ENCODE measurements at regions not wholly inside any gene's neighbourhood (a gene's known extent, or its start where the extent isn't known, plus 50 kb on each side); places are given as distances from the start of the nearest gene placed in this dataset.

DNA sequence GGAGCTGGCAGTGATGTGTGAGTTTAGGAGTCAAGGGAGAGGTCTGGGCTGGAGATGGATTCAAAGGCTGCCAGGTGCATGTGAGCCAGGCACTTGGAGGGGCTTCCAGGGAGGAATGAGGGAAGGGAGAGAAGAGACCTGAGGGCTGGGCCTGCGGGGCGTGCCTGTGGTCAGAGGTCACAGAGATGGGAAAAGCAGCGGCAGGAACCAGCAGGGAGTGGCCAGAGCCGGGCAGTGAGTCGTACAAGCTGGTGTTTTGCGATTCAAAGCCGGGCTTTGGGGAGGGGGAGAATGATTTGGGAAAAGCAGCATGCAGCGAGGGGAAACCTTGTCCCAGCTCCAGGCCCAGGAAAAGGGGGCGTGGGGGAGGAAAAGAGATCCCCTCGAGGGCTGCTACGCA lies 96.9 kb upstream of the RTL6 start:
- Mint-ChIP-seq H3K9me3 (no peaks in the 10 kb centered on the region), H3K27me3 (ENCODE audit: low read depth) (no peaks in the 10 kb centered on the region; the same call in 1 of the 2 replicates), H3K4me3 (no peak overlapping the region), H3K4me1 (peaks cover 16% of the 10 kb centered on the region), H3K27ac (no peak overlapping the region), H3K36me3 (no peaks in the 10 kb centered on the region)
- ChIA-PET CTCF (no interaction called here), POLR2A (no interaction called here)
- TF ChIP-seq, protein P1, sequence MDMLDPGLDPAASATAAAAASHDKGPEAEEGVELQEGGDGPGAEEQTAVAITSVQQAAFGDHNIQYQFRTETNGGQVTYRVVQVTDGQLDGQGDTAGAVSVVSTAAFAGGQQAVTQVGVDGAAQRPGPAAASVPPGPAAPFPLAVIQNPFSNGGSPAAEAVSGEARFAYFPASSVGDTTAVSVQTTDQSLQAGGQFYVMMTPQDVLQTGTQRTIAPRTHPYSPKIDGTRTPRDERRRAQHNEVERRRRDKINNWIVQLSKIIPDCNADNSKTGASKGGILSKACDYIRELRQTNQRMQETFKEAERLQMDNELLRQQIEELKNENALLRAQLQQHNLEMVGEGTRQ (CRISPR knock-in tag; IDR thresholded peaks at IDR 0.05) = no peak
- TF ChIP-seq JUN (CRISPR knock-in tag; IDR thresholded peaks at IDR 0.05) = no peak
- no peak for TF ChIP-seq ZNF396 (CRISPR knock-in tag; IDR thresholded peaks at IDR 0.05; ENCODE audit: borderline replicate concordance)
- TF ChIP-seq, protein P2, sequence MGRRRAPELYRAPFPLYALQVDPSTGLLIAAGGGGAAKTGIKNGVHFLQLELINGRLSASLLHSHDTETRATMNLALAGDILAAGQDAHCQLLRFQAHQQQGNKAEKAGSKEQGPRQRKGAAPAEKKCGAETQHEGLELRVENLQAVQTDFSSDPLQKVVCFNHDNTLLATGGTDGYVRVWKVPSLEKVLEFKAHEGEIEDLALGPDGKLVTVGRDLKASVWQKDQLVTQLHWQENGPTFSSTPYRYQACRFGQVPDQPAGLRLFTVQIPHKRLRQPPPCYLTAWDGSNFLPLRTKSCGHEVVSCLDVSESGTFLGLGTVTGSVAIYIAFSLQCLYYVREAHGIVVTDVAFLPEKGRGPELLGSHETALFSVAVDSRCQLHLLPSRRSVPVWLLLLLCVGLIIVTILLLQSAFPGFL (CRISPR knock-in tag; IDR thresholded peaks at IDR 0.05; ENCODE audit: borderline replicate concordance) = no peak
- TF ChIP-seq, protein P3, sequence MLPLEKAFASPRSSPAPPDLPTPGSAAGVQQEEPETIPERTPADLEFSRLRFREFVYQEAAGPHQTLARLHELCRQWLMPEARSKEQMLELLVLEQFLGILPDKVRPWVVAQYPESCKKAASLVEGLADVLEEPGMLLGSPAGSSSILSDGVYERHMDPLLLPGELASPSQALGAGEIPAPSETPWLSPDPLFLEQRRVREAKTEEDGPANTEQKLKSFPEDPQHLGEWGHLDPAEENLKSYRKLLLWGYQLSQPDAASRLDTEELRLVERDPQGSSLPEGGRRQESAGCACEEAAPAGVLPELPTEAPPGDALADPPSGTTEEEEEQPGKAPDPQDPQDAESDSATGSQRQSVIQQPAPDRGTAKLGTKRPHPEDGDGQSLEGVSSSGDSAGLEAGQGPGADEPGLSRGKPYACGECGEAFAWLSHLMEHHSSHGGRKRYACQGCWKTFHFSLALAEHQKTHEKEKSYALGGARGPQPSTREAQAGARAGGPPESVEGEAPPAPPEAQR (CRISPR knock-in tag; IDR thresholded peaks at IDR 0.05) = no peak
- TF ChIP-seq, protein P4, sequence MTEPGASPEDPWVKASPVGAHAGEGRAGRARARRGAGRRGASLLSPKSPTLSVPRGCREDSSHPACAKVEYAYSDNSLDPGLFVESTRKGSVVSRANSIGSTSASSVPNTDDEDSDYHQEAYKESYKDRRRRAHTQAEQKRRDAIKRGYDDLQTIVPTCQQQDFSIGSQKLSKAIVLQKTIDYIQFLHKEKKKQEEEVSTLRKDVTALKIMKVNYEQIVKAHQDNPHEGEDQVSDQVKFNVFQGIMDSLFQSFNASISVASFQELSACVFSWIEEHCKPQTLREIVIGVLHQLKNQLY (CRISPR knock-in tag; IDR thresholded peaks at IDR 0.05) = no peak
- ATAC-seq (no peak), DNase-seq (ENCODE audit: low spot score) (peak; percentile 32)

DNA sequence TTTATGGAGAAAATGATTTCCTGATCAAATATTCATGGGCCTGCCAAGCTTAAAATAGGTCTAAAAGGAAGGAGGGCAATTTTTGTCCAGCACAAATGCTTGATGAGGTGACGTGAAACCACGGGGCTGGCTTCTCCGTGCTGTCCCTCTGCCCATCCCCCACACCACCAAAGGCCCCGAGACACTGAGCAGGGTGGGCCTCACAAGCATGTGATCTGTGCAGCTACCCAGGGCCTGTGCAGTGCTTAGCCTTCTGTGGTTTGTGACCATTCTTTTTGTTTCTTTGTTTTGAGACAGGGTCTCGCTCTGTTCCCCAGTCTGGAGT lies 94.8 kb upstream of the RTL6 start:
- ChIA-PET POLR2A (no interaction called here), CTCF (no interaction called here)
- Mint-ChIP-seq H3K4me3 (no peak overlapping the region), H3K36me3 (peaks cover 5% of the 10 kb centered on the region; the same call in 1 of the 2 replicates), H3K4me1 (peaks cover 16% of the 10 kb centered on the region), H3K27ac (no peak overlapping the region), H3K9me3 (peaks cover 13% of the 10 kb centered on the region), H3K27me3 (ENCODE audit: low read depth) (no peaks in the 10 kb centered on the region; the same call in 1 of the 2 replicates)
- DNase-seq (ENCODE audit: low spot score) (no peak), ATAC-seq (no peak)
- TF ChIP-seq, protein P5, sequence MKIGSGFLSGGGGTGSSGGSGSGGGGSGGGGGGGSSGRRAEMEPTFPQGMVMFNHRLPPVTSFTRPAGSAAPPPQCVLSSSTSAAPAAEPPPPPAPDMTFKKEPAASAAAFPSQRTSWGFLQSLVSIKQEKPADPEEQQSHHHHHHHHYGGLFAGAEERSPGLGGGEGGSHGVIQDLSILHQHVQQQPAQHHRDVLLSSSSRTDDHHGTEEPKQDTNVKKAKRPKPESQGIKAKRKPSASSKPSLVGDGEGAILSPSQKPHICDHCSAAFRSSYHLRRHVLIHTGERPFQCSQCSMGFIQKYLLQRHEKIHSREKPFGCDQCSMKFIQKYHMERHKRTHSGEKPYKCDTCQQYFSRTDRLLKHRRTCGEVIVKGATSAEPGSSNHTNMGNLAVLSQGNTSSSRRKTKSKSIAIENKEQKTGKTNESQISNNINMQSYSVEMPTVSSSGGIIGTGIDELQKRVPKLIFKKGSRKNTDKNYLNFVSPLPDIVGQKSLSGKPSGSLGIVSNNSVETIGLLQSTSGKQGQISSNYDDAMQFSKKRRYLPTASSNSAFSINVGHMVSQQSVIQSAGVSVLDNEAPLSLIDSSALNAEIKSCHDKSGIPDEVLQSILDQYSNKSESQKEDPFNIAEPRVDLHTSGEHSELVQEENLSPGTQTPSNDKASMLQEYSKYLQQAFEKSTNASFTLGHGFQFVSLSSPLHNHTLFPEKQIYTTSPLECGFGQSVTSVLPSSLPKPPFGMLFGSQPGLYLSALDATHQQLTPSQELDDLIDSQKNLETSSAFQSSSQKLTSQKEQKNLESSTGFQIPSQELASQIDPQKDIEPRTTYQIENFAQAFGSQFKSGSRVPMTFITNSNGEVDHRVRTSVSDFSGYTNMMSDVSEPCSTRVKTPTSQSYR (CRISPR knock-in tag; IDR thresholded peaks at IDR 0.05) = no peak
- no peak for TF ChIP-seq HMGA2 (CRISPR knock-in tag; IDR thresholded peaks at IDR 0.05)
- TF ChIP-seq, protein P6, sequence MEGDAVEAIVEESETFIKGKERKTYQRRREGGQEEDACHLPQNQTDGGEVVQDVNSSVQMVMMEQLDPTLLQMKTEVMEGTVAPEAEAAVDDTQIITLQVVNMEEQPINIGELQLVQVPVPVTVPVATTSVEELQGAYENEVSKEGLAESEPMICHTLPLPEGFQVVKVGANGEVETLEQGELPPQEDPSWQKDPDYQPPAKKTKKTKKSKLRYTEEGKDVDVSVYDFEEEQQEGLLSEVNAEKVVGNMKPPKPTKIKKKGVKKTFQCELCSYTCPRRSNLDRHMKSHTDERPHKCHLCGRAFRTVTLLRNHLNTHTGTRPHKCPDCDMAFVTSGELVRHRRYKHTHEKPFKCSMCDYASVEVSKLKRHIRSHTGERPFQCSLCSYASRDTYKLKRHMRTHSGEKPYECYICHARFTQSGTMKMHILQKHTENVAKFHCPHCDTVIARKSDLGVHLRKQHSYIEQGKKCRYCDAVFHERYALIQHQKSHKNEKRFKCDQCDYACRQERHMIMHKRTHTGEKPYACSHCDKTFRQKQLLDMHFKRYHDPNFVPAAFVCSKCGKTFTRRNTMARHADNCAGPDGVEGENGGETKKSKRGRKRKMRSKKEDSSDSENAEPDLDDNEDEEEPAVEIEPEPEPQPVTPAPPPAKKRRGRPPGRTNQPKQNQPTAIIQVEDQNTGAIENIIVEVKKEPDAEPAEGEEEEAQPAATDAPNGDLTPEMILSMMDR (IDR thresholded peaks at IDR 0.05) = no peak
- TF ChIP-seq, protein P7, sequence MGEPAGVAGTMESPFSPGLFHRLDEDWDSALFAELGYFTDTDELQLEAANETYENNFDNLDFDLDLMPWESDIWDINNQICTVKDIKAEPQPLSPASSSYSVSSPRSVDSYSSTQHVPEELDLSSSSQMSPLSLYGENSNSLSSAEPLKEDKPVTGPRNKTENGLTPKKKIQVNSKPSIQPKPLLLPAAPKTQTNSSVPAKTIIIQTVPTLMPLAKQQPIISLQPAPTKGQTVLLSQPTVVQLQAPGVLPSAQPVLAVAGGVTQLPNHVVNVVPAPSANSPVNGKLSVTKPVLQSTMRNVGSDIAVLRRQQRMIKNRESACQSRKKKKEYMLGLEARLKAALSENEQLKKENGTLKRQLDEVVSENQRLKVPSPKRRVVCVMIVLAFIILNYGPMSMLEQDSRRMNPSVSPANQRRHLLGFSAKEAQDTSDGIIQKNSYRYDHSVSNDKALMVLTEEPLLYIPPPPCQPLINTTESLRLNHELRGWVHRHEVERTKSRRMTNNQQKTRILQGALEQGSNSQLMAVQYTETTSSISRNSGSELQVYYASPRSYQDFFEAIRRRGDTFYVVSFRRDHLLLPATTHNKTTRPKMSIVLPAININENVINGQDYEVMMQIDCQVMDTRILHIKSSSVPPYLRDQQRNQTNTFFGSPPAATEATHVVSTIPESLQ (CRISPR knock-in tag; IDR thresholded peaks at IDR 0.05) = no peak
- no peak for TF ChIP-seq ZNF121 (CRISPR knock-in tag; IDR thresholded peaks at IDR 0.05)
- TF ChIP-seq, protein P8, sequence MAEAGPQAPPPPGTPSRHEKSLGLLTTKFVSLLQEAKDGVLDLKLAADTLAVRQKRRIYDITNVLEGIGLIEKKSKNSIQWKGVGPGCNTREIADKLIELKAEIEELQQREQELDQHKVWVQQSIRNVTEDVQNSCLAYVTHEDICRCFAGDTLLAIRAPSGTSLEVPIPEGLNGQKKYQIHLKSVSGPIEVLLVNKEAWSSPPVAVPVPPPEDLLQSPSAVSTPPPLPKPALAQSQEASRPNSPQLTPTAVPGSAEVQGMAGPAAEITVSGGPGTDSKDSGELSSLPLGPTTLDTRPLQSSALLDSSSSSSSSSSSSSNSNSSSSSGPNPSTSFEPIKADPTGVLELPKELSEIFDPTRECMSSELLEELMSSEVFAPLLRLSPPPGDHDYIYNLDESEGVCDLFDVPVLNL (CRISPR knock-in tag; IDR thresholded peaks at IDR 0.05; ENCODE audit: borderline replicate concordance, low read depth) = no peak
- TF ChIP-seq GRHL2 (CRISPR knock-in tag; IDR thresholded peaks at IDR 0.05; ENCODE audit: insufficient replicate concordance, severe bottlenecking) = no peak
- TF ChIP-seq, protein P9, sequence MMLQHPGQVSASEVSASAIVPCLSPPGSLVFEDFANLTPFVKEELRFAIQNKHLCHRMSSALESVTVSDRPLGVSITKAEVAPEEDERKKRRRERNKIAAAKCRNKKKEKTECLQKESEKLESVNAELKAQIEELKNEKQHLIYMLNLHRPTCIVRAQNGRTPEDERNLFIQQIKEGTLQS (CRISPR knock-in tag; conservative IDR thresholded peaks at IDR 0.05) = no peak
- TF ChIP-seq NFYB (CRISPR knock-in tag; conservative IDR thresholded peaks at IDR 0.05; ENCODE audit: low read depth) = no peak
- TF ChIP-seq, protein P10, sequence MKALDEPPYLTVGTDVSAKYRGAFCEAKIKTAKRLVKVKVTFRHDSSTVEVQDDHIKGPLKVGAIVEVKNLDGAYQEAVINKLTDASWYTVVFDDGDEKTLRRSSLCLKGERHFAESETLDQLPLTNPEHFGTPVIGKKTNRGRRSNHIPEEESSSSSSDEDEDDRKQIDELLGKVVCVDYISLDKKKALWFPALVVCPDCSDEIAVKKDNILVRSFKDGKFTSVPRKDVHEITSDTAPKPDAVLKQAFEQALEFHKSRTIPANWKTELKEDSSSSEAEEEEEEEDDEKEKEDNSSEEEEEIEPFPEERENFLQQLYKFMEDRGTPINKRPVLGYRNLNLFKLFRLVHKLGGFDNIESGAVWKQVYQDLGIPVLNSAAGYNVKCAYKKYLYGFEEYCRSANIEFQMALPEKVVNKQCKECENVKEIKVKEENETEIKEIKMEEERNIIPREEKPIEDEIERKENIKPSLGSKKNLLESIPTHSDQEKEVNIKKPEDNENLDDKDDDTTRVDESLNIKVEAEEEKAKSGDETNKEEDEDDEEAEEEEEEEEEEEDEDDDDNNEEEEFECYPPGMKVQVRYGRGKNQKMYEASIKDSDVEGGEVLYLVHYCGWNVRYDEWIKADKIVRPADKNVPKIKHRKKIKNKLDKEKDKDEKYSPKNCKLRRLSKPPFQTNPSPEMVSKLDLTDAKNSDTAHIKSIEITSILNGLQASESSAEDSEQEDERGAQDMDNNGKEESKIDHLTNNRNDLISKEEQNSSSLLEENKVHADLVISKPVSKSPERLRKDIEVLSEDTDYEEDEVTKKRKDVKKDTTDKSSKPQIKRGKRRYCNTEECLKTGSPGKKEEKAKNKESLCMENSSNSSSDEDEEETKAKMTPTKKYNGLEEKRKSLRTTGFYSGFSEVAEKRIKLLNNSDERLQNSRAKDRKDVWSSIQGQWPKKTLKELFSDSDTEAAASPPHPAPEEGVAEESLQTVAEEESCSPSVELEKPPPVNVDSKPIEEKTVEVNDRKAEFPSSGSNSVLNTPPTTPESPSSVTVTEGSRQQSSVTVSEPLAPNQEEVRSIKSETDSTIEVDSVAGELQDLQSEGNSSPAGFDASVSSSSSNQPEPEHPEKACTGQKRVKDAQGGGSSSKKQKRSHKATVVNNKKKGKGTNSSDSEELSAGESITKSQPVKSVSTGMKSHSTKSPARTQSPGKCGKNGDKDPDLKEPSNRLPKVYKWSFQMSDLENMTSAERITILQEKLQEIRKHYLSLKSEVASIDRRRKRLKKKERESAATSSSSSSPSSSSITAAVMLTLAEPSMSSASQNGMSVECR (CRISPR knock-in tag; IDR thresholded peaks at IDR 0.05; ENCODE audit: borderline replicate concordance) = no peak

Measured in WTC11 (cell line).